ENCODE measurements at regions not wholly inside any gene's neighbourhood (a gene's known extent, or its start where the extent isn't known, plus 50 kb on each side); places are given as distances from the start of the nearest gene placed in this dataset.
"Not testable (repeated sequence)": the region's sequence is repeated elsewhere in the genome, so short reads cannot be mapped to it uniquely, and the experiment has no call there.

DNA sequence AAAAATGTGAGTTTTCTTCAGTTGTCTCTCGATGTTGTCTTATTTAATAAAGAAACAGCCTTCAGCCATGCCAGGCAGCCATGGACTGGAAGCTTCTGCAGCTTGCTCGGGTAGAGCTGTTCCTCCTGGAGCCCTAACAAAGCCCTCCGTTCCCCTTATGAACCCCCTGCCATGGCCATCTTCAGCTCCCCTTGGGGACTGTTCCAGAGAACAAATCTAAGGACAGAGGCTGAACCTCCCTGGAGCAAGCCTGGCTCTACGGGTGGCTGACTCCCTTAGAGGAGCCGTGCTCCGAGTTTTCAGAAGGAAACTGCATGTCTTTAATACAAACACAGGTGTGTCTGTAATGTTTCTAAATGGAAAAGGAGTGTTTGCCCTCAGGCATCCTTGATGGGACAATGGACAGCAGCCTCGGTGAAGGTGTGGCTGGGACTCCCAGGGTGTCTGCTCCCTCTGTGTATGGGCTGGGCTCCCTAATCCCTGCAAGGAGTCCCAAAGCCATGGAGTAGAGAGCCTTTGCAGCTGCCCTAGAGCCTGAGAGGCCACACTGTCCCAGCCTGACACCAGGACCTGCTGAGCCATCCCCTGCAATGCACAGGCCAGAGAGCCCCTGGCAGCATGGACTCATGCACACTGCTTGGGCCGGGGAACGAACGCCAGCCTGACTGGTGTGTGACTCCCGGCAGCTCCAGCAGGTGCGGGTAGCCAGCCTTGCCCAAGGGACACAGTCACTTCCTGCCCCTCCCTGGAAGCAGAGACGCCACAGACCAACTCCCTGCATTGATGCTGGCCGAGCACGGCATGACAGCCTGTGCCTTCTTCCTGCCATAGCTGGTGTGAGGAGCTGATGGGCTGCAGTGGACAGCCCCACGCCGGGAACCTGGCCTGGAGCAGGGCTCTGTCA, 381.8 kb downstream of the TCERG1L start:
- no peak for DNase-seq

- no peak for DNase-seq
Observed at GRCh38 chr10:130930821-130931220, 380.7 kb downstream of the TCERG1L start.

- no peak for DNase-seq
Observed at GRCh38 chr10:130931256-130931655, 380.3 kb downstream of the TCERG1L start.

DNA sequence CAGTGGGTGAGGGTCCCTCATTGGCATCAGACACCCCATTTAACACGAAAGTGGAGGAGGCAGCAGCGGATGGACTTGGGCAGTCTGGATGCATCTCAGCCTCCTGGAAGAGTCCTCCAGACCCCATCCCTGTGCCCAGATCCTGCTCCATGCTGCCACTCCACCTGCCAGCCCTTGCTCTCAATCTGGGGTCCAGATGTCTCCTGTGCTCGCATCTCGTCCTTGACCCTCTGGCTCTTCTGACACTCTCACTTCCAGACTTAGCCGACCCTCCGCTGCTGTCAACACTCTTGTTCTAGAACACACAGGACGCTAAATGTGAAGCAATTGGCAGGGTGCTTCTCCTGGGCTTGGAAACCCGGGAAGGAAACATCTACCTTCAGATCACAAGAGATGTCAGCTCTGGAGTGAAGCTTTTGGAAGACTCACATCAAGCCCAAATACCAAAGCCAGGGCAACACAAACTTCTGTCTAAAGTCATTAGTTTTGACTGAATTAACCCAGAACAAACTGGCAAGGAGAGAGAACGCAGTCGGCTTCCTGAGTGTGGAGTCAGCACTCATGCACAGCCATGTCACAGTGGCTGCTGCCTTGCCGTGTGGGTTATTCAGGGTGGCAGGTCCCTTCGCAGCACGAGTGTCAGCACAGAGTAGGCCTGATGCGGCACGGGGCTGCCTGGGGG, 379.1 kb downstream of the TCERG1L start:
- DNase-seq: no peak

- DNase-seq: no peak
Observed at GRCh38 chr10:130933008-130933390, 378.5 kb downstream of the TCERG1L start.

DNA sequence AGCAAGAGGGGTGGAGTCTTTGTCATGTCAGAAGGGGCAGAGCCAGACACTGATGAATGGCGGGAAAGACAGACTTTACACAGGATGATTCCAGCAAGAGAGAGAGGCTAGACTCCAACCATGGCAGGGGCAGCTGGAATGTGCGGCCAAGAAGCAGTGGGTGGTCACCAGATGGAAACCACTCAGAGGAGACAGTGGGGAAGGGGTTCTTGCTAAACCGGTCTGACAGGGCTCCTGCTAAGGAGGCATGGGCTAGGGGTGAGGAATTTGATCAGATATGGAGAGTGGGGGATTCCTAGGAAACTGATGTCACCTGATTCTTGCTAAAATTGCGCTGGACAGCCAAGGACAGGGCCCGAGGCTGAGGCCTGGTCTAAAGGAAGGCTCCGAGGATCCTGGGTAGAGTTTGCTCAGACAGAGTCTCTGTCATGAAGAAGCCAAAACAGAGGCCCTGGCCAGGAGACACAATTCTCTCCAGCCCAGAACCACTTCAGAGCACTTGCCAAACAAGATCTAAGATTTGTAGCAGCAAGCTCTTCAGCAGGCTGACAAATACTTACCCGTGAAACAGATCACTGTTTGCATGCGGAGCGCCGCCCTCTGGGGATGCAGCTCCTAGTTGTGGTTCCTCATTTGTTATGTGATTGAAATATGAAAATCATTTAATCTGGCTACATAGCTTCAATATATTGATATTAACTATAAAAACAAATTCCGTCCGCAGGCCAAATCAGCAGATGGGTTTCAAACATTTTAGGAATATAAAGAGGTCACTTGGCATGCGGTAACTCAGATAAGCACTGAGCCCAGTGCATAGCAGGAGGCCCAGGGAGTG, 377.0 kb downstream of the TCERG1L start:
- no peak for DNase-seq

DNA sequence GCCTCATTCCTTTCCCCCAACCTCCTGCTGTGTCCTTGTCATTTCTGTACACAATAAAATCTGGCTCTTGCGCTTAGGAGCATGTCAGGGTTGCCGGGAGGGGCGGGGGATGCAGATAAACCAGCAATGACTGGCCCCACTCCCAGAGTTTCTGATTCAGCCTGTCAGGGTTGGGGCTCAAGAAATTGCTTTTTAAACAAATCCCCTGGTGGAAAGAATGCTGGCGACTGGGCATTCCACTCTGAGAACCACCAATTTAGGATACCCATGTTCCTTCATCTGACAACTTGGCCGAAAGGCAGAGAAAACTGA, 376.4 kb downstream of the TCERG1L start:
- no peak for DNase-seq

- no peak for DNase-seq
Observed at GRCh38 chr10:130935897-130936550, 375.5 kb downstream of the TCERG1L start.

GRCh38 chr10:130936851-130937250, 374.7 kb downstream of the TCERG1L start:
- DNase-seq: no peak

DNA sequence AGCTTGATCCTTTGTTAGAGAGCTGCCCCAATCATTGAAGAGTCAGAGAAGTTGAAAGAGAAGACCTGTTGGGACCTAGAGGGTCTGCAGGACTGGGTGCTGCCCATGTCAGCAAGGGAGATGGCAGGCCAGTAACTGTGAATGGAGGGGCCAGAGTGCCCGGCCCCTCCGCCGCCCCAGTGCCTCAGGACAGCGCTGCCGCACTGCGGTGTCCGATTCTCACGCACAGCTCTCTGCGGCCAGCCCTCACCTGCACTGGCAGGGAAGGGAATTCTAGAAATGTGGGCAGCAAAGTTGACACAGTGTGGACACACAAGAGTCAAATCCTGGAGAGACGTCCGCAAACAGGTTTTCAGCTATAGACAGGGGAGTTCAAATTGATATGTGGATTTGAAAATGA, 373.5 kb downstream of the TCERG1L start:
- no peak for DNase-seq

DNA sequence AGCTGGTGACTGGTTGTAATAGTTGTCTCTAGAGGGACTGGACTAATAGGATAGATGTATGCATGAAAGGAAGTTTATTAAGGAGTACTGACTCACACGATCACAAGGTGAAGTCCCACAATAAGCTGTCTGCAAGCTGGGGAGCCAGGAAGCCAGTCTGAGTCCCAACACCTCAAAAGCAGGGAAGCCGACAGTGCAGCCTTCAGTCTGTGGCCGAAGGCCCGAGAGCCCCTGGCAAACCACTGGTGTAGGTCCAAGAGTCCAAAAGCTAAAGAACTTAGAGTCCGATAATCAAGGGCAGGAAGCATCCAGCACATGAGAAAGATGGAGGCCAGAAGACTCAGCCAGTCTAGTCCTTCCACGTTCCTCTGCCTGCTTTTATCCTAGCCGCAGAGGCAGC, 372.6 kb downstream of the TCERG1L start:
- not testable (repeated sequence) for DNase-seq

DNA sequence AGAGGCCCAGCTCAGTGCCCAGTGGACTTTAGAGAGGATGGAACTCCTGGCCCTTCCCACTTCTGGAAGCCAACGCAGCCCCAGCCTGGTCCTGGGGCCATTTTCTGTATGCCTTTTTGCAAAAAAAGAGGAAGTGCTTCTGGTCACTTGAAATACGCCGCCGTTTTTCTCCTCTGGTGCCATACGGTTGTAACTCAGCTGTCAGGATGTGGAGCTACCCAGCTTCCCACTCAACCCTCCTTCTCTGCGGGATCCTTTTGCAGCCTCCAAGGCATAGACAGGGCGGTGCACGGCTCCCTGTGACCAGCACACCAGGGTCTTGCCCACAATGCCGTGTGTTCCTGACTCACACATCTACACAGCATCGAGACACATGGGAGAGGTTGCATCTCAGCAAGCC, 369.6 kb downstream of the TCERG1L start:
- no peak for DNase-seq

DNA sequence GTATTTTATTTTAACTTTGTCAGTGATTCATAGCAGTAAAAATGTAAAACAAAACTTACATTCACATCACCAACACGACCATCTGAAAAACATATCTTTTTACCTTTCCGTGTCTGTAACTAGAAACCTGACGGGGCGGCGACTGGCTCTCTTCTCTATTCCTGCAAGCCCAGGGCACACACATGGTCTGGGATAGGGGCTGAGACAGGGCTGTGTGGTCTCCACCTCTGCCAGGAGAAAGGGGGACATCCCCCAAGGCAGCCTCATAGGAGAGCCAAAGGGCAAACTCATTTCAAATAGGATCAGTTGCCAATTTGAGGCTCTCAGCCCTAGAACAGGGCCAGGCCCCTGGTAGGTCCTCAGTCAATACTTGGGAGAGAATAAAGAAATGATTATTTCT, 359.4 kb downstream of the TCERG1L start:
- no peak for DNase-seq

GRCh38 chr10:130954326-130954905, 357.1 kb downstream of the TCERG1L start:
- no peak for DNase-seq

DNA sequence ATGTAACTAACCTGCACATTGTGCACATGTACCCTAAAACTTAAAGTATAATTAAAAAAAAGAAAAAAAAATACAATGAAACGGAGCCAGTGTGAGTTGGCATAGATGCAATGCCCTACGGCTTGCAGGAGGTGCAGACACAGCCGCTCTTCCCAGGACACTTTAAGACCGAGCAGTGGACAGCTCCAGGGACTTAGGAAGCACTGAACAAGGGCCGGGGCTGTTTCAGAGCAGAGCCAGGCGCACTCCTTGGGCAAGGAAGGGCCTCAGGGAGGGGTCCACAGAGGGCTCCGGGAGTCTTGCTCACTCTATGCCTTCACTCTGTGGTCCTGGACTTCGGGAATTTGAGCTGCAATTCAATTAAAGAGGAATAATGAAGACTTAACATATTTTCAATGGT, 355.3 kb downstream of the TCERG1L start:
- DNase-seq: no peak

GRCh38 chr10:130957423-130957822, 354.1 kb downstream of the TCERG1L start:
- DNase-seq: no peak

DNA sequence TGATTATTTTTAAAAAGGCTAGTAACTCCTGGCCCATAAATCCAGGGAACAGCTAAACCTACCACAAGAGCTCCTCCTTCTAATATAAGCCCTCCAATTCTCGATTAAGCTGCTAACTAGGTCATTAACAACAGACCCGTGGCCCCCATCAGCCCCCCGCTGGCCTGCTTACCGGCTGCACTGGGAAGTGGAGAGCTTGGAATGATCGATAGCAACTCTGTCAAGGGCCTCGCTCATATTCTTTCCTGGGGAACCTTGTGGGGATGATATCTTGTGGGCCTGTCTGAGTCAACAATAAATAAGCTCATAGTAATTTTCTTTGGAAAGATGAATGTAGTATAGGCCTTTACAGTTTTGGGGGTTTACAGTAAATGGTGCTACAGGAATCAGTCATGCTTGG, 353.5 kb downstream of the TCERG1L start:
- no peak for DNase-seq

- DNase-seq: no peak
Observed at GRCh38 chr10:130958981-130959751, 352.4 kb downstream of the TCERG1L start.

- no peak for DNase-seq
Observed at GRCh38 chr10:130959752-130960195, 351.7 kb downstream of the TCERG1L start.

DNA sequence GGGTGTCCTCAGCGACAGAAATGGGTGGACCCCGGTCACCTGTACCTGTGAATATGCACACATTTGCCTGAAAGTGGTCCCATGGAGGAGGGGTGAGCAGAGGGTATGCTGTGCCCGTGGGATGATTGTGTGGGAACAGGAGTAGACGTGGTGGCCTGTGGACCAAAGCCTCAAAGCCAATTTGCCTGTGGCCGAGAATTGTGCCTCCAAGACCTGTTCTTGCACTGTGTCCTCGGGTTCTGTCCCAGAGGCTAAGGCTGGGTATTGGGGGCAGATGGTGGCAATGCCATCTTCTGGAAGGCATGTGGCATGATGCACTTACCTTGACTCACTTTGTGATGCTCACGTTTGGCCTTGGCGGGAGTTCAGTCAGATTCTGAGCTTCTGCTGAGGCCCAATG, 351.0 kb downstream of the TCERG1L start:
- no peak for DNase-seq

- DNase-seq: no peak
Observed at GRCh38 chr10:130961506-130962239, 349.8 kb downstream of the TCERG1L start.
